HCT116 (cell line): ENCODE measurements at regions not wholly inside any gene's neighbourhood (a gene's known extent, or its start where the extent isn't known, plus 50 kb on each side); places are given as distances from the start of the nearest gene placed in this dataset.

Experiments used
- ATAC-seq: fragments of 200-7000 bp; cut with Tn5 transposase; 2 replicates; pipeline ENCODE4 v1.9.1; 2020; ENCODE audit warnings: mild to moderate bottlenecking, moderate library complexity
- BruUV-seq: library from RNA; stranded (reverse); fragments of 400-500 nt; replicated peaks from 2 replicates; lab custom pipeline; 2021; lab: Mats Ljungman, UMichigan
- CTCF ChIA-PET: fragments of 300-600 bp; sonication (Branson Sonifier 250); formaldehyde crosslinking; loops from one replicate; lab custom pipeline; 2021; ENCODE audit warnings: antibody characterized with exemption; lab: Charles Lee
- POLR2A ChIA-PET: fragments of 300-600, 350-600 bp; sonication (Branson Sonifier 250); formaldehyde crosslinking; loops from one replicate; lab custom pipeline; 2021; ENCODE audit warnings: antibody characterized with exemption; lab: Charles Lee
- RAD21 ChIA-PET, 2 experiments: fragments of 300-600 bp; sonication (Branson Sonifier 250); formaldehyde crosslinking; loops; one replicate each; lab custom pipeline; 2023; ENCODE audit warnings: low total read pairs in 2 of 2; ENCODE audit not compliant: uncharacterized antibody in 2 of 2, unreplicated experiment in 2 of 2, low non-redundant PET in 1 of 2; lab: Charles Lee
- DNase-seq: peaks from one replicate; pipeline ENCODE4 v3.0.0-alpha.2; 2010; ENCODE audit warnings: low read depth, low spot score
- H2AFZ ChIP-seq: fragments of 200-600 bp; shearing (Covaris generic), sonication (generic); 2 replicates; pipeline ENCODE4 v1.6.1; 2017; ENCODE audit warnings: low read depth, mixed run types, mixed read lengths, antibody characterized with exemption, low read length; ENCODE audit not compliant: poor library complexity, severe bottlenecking
- H3K27ac ChIP-seq: 2 replicates; pipeline ENCODE4 v1.5.1; 2012; ENCODE audit warnings: low read depth, low read length
- H3K27me3 ChIP-seq: fragments of 200-600 bp; sonication (generic); 2 replicates; pipeline ENCODE4 v1.6.1; 2016; ENCODE audit warnings: mixed run types, low read length, mixed read lengths; ENCODE audit not compliant: insufficient read depth
- H3K36me3 ChIP-seq, 2 experiments: fragments of 200-500 bp in 1 of 2; fragments of 200-600 bp in 1 of 2; sonication (Bioruptor generic) in 1 of 2; sonication (generic) in 1 of 2; 2 replicates each; pipeline versions ENCODE4 v1.5.1 to v1.6.1; 2014 to 2016; ENCODE audit warnings: low read length in 2 of 2, inconsistent platforms in 1 of 2, mixed read lengths in 1 of 2, mixed run types in 1 of 2; ENCODE audit not compliant: insufficient read depth in 2 of 2, control insufficient read depth in 1 of 2
- H3K4me1 ChIP-seq, 2 experiments: fragments of 200-600 bp in 1 of 2; sonication (generic) in 1 of 2; 2 replicates each; pipeline versions ENCODE4 v1.5.1 to v1.6.1; 2012 to 2017; ENCODE audit warnings: low read length in 2 of 2, inconsistent platforms in 1 of 2, mild to moderate bottlenecking in 1 of 2, mixed read lengths in 1 of 2, mixed run types in 1 of 2, moderate library complexity in 1 of 2; ENCODE audit not compliant: insufficient read depth in 2 of 2, control insufficient read depth in 1 of 2
- H3K4me2 ChIP-seq: fragments of 200-600 bp; sonication (generic); 2 replicates; pipeline ENCODE4 v1.6.1; 2017; ENCODE audit warnings: mixed run types, low read length, mixed read lengths
- H3K4me3 ChIP-seq, 2 experiments: fragments of 200-600 bp in 1 of 2; sonication (generic) in 1 of 2; replicated peaks in 1 of 2; 2 replicates each; pipeline ENCODE4 v1.5.1; 2011 to 2016; ENCODE audit warnings: low read length in 2 of 2, control low read depth in 1 of 2, low read depth in 1 of 2, mild to moderate bottlenecking in 1 of 2, mixed read lengths in 1 of 2, mixed run types in 1 of 2
- H3K79me2 ChIP-seq: fragments of 200-600 bp; sonication (generic); 2 replicates; pipeline ENCODE4 v1.6.1; 2017; ENCODE audit warnings: mild to moderate bottlenecking, mixed run types, low read length, moderate library complexity, mixed read lengths; ENCODE audit not compliant: insufficient read depth
- H3K9ac ChIP-seq: fragments of 200-600 bp; sonication (generic); 2 replicates; pipeline ENCODE4 v1.6.1; 2016; ENCODE audit warnings: low read length, mixed read lengths
- H3K9me2 ChIP-seq: fragments of 200-600 bp; sonication (generic), shearing (Covaris generic); 2 replicates; pipeline ENCODE4 v1.6.1; 2017; ENCODE audit warnings: mixed run types, mild to moderate bottlenecking, moderate library complexity; ENCODE audit not compliant: insufficient read depth
- H3K9me3 ChIP-seq, 2 experiments: fragments of 200-500 bp in 1 of 2; fragments of 200-600 bp in 1 of 2; sonication (Bioruptor generic) in 1 of 2; sonication (generic) in 1 of 2; 2 replicates each; pipeline ENCODE4 v1.6.1; 2014 to 2017; ENCODE audit warnings: low read length in 2 of 2, mixed read lengths in 2 of 2, inconsistent platforms in 1 of 2, low read depth in 1 of 2, mild to moderate bottlenecking in 1 of 2, mixed run types in 1 of 2, moderate library complexity in 1 of 2; ENCODE audit not compliant: control insufficient read depth in 1 of 2, insufficient read depth in 1 of 2
- H4K20me1 ChIP-seq: fragments of 200-600 bp; sonication (generic), shearing (Covaris generic); 2 replicates; pipeline ENCODE4 v1.6.1; 2017; ENCODE audit warnings: mixed run types, mild to moderate bottlenecking, moderate library complexity; ENCODE audit not compliant: insufficient read depth
- ATF3 ChIP-seq: IDR thresholded peaks from 2 replicates; pipeline ENCODE4 v1.6.1; 2012
- FOSL1 ChIP-seq: IDR thresholded peaks from 2 replicates; pipeline ENCODE4 v1.6.1; 2012; ENCODE audit warnings: low read depth
- MAX ChIP-seq: IDR thresholded peaks from 2 replicates; pipeline ENCODE4 v1.6.1; 2012
- POLR2A ChIP-seq: IDR thresholded peaks from 2 replicates; pipeline ENCODE4 v1.7.0; 2011; ENCODE audit warnings: borderline replicate concordance; ENCODE audit not compliant: insufficient read depth, insufficient read length; ENCODE audit errors: extremely low read depth
- REST ChIP-seq: IDR thresholded peaks from 2 replicates; pipeline ENCODE4 v1.6.1; 2012; ENCODE audit warnings: low read depth
- SRF ChIP-seq: IDR thresholded peaks from 2 replicates; pipeline ENCODE4 v1.6.1; 2012; ENCODE audit warnings: low read depth
- YY1 ChIP-seq: IDR thresholded peaks from 2 replicates; pipeline ENCODE4 v1.6.1; 2011; ENCODE audit warnings: low read length, low read depth, moderate library complexity, mild to moderate bottlenecking; ENCODE audit not compliant: insufficient replicate concordance; ENCODE audit errors: extremely low read depth
- ZBTB33 ChIP-seq: IDR thresholded peaks from 2 replicates; pipeline ENCODE4 v1.6.1; 2011; ENCODE audit warnings: mild to moderate bottlenecking, low read length, moderate library complexity; ENCODE audit not compliant: insufficient replicate concordance; ENCODE audit errors: extremely low read depth
- ZNF274 ChIP-seq: fragments of 200-500 bp; sonication (Bioruptor generic); IDR thresholded peaks from 2 replicates; pipeline ENCODE4 v1.6.1; 2014; ENCODE audit warnings: mild to moderate bottlenecking, low read depth, low read length, inconsistent platforms
- intact Hi-C: fragments of 100-400 bp; cut with micrococcal nuclease; formaldehyde crosslinking; loops from 2 replicates; pipeline ENCODE4 v1.10.0; 2022

GRCh38 chr3:116841003-116841735 lies 131.6 kb downstream of the TUSC7 start:
- RAD21 ChIA-PET = no interaction called here
- no peaks in the 10 kb centered on the region for H4K20me1 ChIP-seq
- no peaks in the 10 kb centered on the region for H3K4me1 ChIP-seq
- H3K27ac ChIP-seq = no peak overlapping the region
- no peaks in the 10 kb centered on the region for H3K79me2 ChIP-seq
- H3K9ac ChIP-seq = no peak overlapping the region
- no peaks in the 10 kb centered on the region for H3K27me3 ChIP-seq
- no peak overlapping the region for H3K4me3 ChIP-seq
- TF ChIP-seq YY1 = no peak
- no peak for TF ChIP-seq ZBTB33
- TF ChIP-seq SRF = no peak
- no peak for TF ChIP-seq ZNF274
- no peak for TF ChIP-seq ATF3
- TF ChIP-seq FOSL1 = no peak
- no peak for TF ChIP-seq MAX
- no peak for TF ChIP-seq POLR2A
- TF ChIP-seq REST = no peak
- CTCF ChIA-PET = no interaction called here
- H2AFZ ChIP-seq = no peak overlapping the region
- intact Hi-C loops = no loop called here
- no peaks in the 10 kb centered on the region for H3K9me2 ChIP-seq
- POLR2A ChIA-PET = no interaction called here
- DNase-seq (no peak), ATAC-seq (no peak)
- BruUV-seq = no TSS peak
- no peaks in the 10 kb centered on the region for H3K9me3 ChIP-seq
- H3K4me2 ChIP-seq = no peak overlapping the region
- no peaks in the 10 kb centered on the region for H3K36me3 ChIP-seq
